Kasumi-1 (cell line): ENCODE measurements at regions not wholly inside any gene's neighbourhood (a gene's known extent, or its start where the extent isn't known, plus 50 kb on each side); places are given as distances from the start of the nearest gene placed in this dataset.

Experiments used
- DNase-seq, 2 experiments: peaks; one replicate each; lab custom pipeline; 2025; lab: John Stamatoyannopoulos, UW

- DNase-seq = no peak
Observed at GRCh38 chr5:142433526-142434321, 108.9 kb upstream of the SPRY4 start.

- DNase-seq = no peak
Observed at GRCh38 chr5:142432961-142433360, 108.1 kb upstream of the SPRY4 start.

GRCh38 chr5:142432369-142432863 lies 107.6 kb upstream of the SPRY4 start:
- peak; percentile 31 to 47 for DNase-seq

- DNase-seq = no peak
Observed at GRCh38 chr5:142428773-142429473, 104.1 kb upstream of the SPRY4 start.

GRCh38 chr5:142428036-142428772 lies 103.4 kb upstream of the SPRY4 start:
- no peak for DNase-seq

GRCh38 chr5:142427529-142427928 lies 102.7 kb upstream of the SPRY4 start:
- no peak for DNase-seq

- DNase-seq = no peak
Observed at GRCh38 chr5:142427015-142427364, 102.2 kb upstream of the SPRY4 start.

GRCh38 chr5:142426129-142427014 lies 101.6 kb upstream of the SPRY4 start:
- DNase-seq = no peak

GRCh38 chr5:142425286-142426065 lies 100.7 kb upstream of the SPRY4 start:
- no peak for DNase-seq

- no peak for DNase-seq
Observed at GRCh38 chr5:142422429-142422828, 97.6 kb upstream of the SPRY4 start.

GRCh38 chr5:142421621-142422397 lies 97.0 kb upstream of the SPRY4 start:
- DNase-seq = no peak

GRCh38 chr5:142421228-142421617 lies 96.4 kb upstream of the SPRY4 start:
- DNase-seq = no peak

GRCh38 chr5:142420561-142421227 lies 95.9 kb upstream of the SPRY4 start:
- DNase-seq = no peak

- no peak for DNase-seq
Observed at GRCh38 chr5:142412581-142412980, 87.8 kb upstream of the SPRY4 start.

GRCh38 chr5:142411656-142412425 lies 87.0 kb upstream of the SPRY4 start:
- no peak for DNase-seq

- DNase-seq = no peak
Observed at GRCh38 chr5:142411103-142411502, 86.3 kb upstream of the SPRY4 start.

- no peak for DNase-seq
Observed at GRCh38 chr5:142408981-142409481, 84.2 kb upstream of the SPRY4 start.

GRCh38 chr5:142408536-142408935 lies 83.7 kb upstream of the SPRY4 start:
- no peak for DNase-seq
